SK-N-SH (cell line): ENCODE measurements at regions not wholly inside any gene's neighbourhood (a gene's known extent, or its start where the extent isn't known, plus 50 kb on each side); places are given as distances from the start of the nearest gene placed in this dataset.

Experiments used
- CTCF ChIA-PET: fragments of 300-600, 350-600 bp; formaldehyde crosslinking; extraction: SDS; loops from one replicate; lab custom pipeline; 2021; lab: Yijun Ruan, JAX
- POLR2A ChIA-PET: fragments of 350-600 bp; sonication (Branson Sonifier 250); formaldehyde crosslinking; extraction: SDS; loops from one replicate; lab custom pipeline; 2020; ENCODE audit warnings: antibody characterized with exemption, inconsistent platforms; lab: Yijun Ruan, JAX
- DNase-seq: peaks from one replicate; pipeline ENCODE4 v3.0.0; 2012
- H2AFZ ChIP-seq: fragments of 200-600 bp; sonication (generic); 2 replicates; pipeline ENCODE4 v1.8.1; 2016; ENCODE audit warnings: antibody characterized with exemption, mild to moderate bottlenecking, low read depth
- H3F3A ChIP-seq: fragments of 200-600 bp; sonication (generic); replicated peaks from 2 replicates; pipeline ENCODE3; 2016; ENCODE audit warnings: antibody characterized with exemption, mild to moderate bottlenecking; ENCODE audit not compliant: insufficient read depth
- H3K27ac ChIP-seq, 2 experiments: fragments of 200-500 bp in 1 of 2; fragments of 200-600 bp in 1 of 2; sonication (Bioruptor generic) in 1 of 2; sonication (generic), shearing (Covaris generic) in 1 of 2; 2 replicates each; pipeline versions ENCODE4 v1.5.1 to v1.6.1; 2014 to 2016; ENCODE audit warnings: low read depth in 2 of 2, inconsistent platforms in 1 of 2, low read length in 1 of 2, mild to moderate bottlenecking in 1 of 2, mixed read lengths in 1 of 2
- H3K27me3 ChIP-seq: fragments of 200-600 bp; sonication (generic), shearing (Covaris generic); 2 replicates; pipeline ENCODE4 v1.6.1; 2016; ENCODE audit warnings: mixed run types; ENCODE audit not compliant: insufficient read depth
- H3K36me3 ChIP-seq, 2 experiments: fragments of 200-500 bp in 1 of 2; fragments of 200-600 bp in 1 of 2; sonication (Bioruptor generic) in 1 of 2; sonication (generic) in 1 of 2; replicated peaks in 1 of 2; 2 replicates each; pipeline versions ENCODE3 to v1.5.1; 2014 to 2016; ENCODE audit warnings: low read length in 1 of 2, mild to moderate bottlenecking in 1 of 2; ENCODE audit not compliant: insufficient read depth in 2 of 2, control insufficient read depth in 1 of 2
- H3K4me1 ChIP-seq, 2 experiments: fragments of 200-500 bp in 1 of 2; fragments of 200-600 bp in 1 of 2; sonication (Bioruptor generic) in 1 of 2; sonication (generic), shearing (Covaris generic) in 1 of 2; 2 replicates each; pipeline versions ENCODE4 v1.5.1 to v1.6.1; 2014 to 2016; ENCODE audit warnings: low read depth in 1 of 2, low read length in 1 of 2, mixed run types in 1 of 2; ENCODE audit not compliant: insufficient read depth in 2 of 2, control insufficient read depth in 1 of 2
- H3K4me2 ChIP-seq: fragments of 200-600 bp; sonication (generic), shearing (Covaris generic); 2 replicates; pipeline ENCODE4 v1.6.1; 2017; ENCODE audit warnings: mixed run types
- H3K4me3 ChIP-seq, 2 experiments: fragments of 200-500 bp in 1 of 2; fragments of 200-600 bp in 1 of 2; sonication (Bioruptor generic) in 1 of 2; sonication (generic), shearing (Covaris generic) in 1 of 2; 2 replicates each; pipeline versions ENCODE4 v1.5.1 to v1.8.1; 2014 to 2016; ENCODE audit warnings: low read depth in 2 of 2, inconsistent platforms in 1 of 2, low read length in 1 of 2, mild to moderate bottlenecking in 1 of 2, mixed read lengths in 1 of 2, moderate library complexity in 1 of 2
- H3K79me2 ChIP-seq: fragments of 200-600 bp; sonication (generic); 2 replicates; pipeline ENCODE4 v1.8.1; 2017; ENCODE audit warnings: mild to moderate bottlenecking; ENCODE audit not compliant: insufficient read depth
- H3K9ac ChIP-seq: fragments of 200-600 bp; sonication (generic); 2 replicates; pipeline ENCODE4 v1.6.1; 2017; ENCODE audit warnings: mixed run types
- H3K9me2 ChIP-seq: fragments of 200-600 bp; sonication (generic); 2 replicates; pipeline ENCODE4 v1.6.1; 2017; ENCODE audit warnings: mixed run types
- H3K9me3 ChIP-seq: fragments of 200-600 bp; sonication (generic); 2 replicates; pipeline ENCODE4 v1.6.1; 2017; ENCODE audit warnings: mixed run types, mild to moderate bottlenecking, moderate library complexity
- H4K20me1 ChIP-seq: fragments of 200-600 bp; sonication (generic); 2 replicates; pipeline ENCODE4 v1.6.1; 2017; ENCODE audit warnings: mild to moderate bottlenecking, mixed run types; ENCODE audit not compliant: insufficient read depth
- CHD2 ChIP-seq: fragments of 150-350 bp; IDR thresholded peaks from 2 replicates; pipeline ENCODE4 v1.6.1; 2018; ENCODE audit warnings: low read length; ENCODE audit not compliant: partially characterized antibody
- ELF1 ChIP-seq: IDR thresholded peaks from 2 replicates; pipeline ENCODE4 v1.4.0; 2012
- EP300 ChIP-seq, 2 experiments: IDR thresholded peaks; 2 replicates each; pipeline versions ENCODE4 v1.4.0 to v1.6.1; 2012; ENCODE audit warnings: borderline replicate concordance in 1 of 2, low read depth in 1 of 2, low read length in 1 of 2
- FOSL2 ChIP-seq: IDR thresholded peaks from 2 replicates; pipeline ENCODE4 v1.4.0; 2012; ENCODE audit warnings: low read depth, mild to moderate bottlenecking, moderate library complexity, borderline replicate concordance
- FOXM1 ChIP-seq: IDR thresholded peaks from 2 replicates; pipeline ENCODE4 v1.4.0; 2012; ENCODE audit warnings: low read depth, mild to moderate bottlenecking
- MXI1 ChIP-seq: IDR thresholded peaks from 2 replicates; pipeline ENCODE4 v1.6.1; 2012; ENCODE audit warnings: mild to moderate bottlenecking, low read depth, low read length, improper control_type of control experiment
- PBX3 ChIP-seq: IDR thresholded peaks from 2 replicates; pipeline ENCODE4; 2012
- POLR2AphosphoS5 ChIP-seq: IDR thresholded peaks from 2 replicates; pipeline ENCODE4 v1.6.1; 2012; ENCODE audit warnings: low read depth, low read length
- RFX5 ChIP-seq: IDR thresholded peaks from 2 replicates; pipeline ENCODE4 v1.6.1; 2012; ENCODE audit warnings: mild to moderate bottlenecking, improper control_type of control experiment, low read length
- WGBS: methylation state at CpG from one replicate; pipeline ENCODE4 v1.1.6; 2017; ENCODE audit warnings: low lambda C conversion rate; 5-methylcytosine and 5-hydroxymethylcytosine counted together
- TF ChIP-seq, protein P1 (sequence below): IDR thresholded peaks from 2 replicates; pipeline ENCODE4 v1.4.0; 2012; ENCODE audit warnings: low read depth
- TF ChIP-seq, protein P2 (sequence below): fragments of 200-600 bp; sonication (generic); IDR thresholded peaks from 2 replicates; pipeline ENCODE4 v1.6.1; 2017; ENCODE audit warnings: antibody characterized with exemption, mild to moderate bottlenecking, moderate library complexity
- TF ChIP-seq, protein P3 (sequence below): IDR thresholded peaks from 2 replicates; pipeline ENCODE4 v1.4.0; 2012; ENCODE audit warnings: low read depth, borderline replicate concordance
- TF ChIP-seq, protein P4 (sequence below): fragments of 150-350 bp; IDR thresholded peaks from 2 replicates; pipeline ENCODE4 v1.6.1; 2017; ENCODE audit warnings: antibody characterized with exemption, low read length, low read depth, borderline replicate concordance

GRCh38 chr4:32400870-32401269 is 1680.7 kb downstream of the PCDH7 start (continued):
- TF ChIP-seq, protein P1, sequence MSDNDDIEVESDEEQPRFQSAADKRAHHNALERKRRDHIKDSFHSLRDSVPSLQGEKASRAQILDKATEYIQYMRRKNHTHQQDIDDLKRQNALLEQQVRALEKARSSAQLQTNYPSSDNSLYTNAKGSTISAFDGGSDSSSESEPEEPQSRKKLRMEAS = no peak
- TF ChIP-seq, all 33 proteins: peak for 0

DNA sequence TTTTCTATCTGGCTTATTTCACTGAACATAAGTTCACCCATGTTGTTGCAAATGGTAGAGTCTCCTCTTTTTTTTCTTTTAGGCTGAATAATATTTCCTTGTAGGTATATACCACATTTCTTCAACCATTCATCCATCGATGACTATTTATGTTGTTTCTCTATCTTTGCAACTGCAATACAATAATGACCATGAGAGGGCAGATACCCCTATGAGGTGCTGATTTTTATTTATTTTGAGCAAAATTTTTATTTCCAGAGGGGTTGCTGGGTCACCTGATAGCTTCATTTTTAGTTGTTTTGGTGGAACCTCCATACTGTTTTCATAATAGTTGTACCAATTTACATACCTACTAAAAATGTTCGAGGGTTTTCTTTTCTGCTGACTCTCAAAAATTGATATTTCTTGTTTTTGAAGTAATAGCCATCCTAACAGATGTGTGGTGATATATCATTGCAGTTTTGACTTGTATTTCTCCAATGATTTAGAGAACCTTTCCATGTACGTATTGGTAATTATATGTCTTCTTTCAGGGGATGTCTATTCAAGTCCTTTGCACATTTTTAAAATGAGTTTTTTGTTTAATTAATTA is 1697.0 kb downstream of the PCDH7 start:
- WGBS = 21% methylated on average over 3 of the region's 3 CpGs
- H4K20me1 ChIP-seq = no peaks in the 10 kb centered on the region
- TF ChIP-seq, protein P2, sequence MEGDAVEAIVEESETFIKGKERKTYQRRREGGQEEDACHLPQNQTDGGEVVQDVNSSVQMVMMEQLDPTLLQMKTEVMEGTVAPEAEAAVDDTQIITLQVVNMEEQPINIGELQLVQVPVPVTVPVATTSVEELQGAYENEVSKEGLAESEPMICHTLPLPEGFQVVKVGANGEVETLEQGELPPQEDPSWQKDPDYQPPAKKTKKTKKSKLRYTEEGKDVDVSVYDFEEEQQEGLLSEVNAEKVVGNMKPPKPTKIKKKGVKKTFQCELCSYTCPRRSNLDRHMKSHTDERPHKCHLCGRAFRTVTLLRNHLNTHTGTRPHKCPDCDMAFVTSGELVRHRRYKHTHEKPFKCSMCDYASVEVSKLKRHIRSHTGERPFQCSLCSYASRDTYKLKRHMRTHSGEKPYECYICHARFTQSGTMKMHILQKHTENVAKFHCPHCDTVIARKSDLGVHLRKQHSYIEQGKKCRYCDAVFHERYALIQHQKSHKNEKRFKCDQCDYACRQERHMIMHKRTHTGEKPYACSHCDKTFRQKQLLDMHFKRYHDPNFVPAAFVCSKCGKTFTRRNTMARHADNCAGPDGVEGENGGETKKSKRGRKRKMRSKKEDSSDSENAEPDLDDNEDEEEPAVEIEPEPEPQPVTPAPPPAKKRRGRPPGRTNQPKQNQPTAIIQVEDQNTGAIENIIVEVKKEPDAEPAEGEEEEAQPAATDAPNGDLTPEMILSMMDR = peak; percentile 38
- TF ChIP-seq POLR2AphosphoS5 = no peak
- TF ChIP-seq, all 33 proteins: peak for 1
- no peaks in the 10 kb centered on the region for H3K4me1 ChIP-seq
- no peaks in the 10 kb centered on the region for H3K79me2 ChIP-seq
- ChIA-PET CTCF (no interaction called here), POLR2A (no interaction called here)
- H3K9me2 ChIP-seq = peaks cover 4% of the 10 kb centered on the region; the same call in 1 of the 2 replicates
- H3F3A ChIP-seq = no peaks in the 10 kb centered on the region
- H3K27ac ChIP-seq = no peak overlapping the region
- H3K36me3 ChIP-seq = no peaks in the 10 kb centered on the region
- H3K4me3 ChIP-seq = no peak overlapping the region
- no peak overlapping the region for H3K9ac ChIP-seq
- DNase-seq = no peak
- H3K9me3 ChIP-seq = no peaks in the 10 kb centered on the region
- no peak overlapping the region for H2AFZ ChIP-seq
- H3K4me2 ChIP-seq = no peak overlapping the region
- H3K27me3 ChIP-seq = no peaks in the 10 kb centered on the region

- TF ChIP-seq FOXM1 (no peak), CHD2 (no peak), MXI1 (no peak), FOSL2 (no peak), ELF1 (no peak), EP300 (IDR thresholded peaks at IDR 0.05; ENCODE audit: borderline replicate concordance in 1 of 2, low read depth in 1 of 2, low read length in 1 of 2) (no peak), POLR2AphosphoS5 (no peak), RFX5 (no peak), PBX3 (no peak)
- TF ChIP-seq, protein P1 = no peak
- TF ChIP-seq, protein P3, sequence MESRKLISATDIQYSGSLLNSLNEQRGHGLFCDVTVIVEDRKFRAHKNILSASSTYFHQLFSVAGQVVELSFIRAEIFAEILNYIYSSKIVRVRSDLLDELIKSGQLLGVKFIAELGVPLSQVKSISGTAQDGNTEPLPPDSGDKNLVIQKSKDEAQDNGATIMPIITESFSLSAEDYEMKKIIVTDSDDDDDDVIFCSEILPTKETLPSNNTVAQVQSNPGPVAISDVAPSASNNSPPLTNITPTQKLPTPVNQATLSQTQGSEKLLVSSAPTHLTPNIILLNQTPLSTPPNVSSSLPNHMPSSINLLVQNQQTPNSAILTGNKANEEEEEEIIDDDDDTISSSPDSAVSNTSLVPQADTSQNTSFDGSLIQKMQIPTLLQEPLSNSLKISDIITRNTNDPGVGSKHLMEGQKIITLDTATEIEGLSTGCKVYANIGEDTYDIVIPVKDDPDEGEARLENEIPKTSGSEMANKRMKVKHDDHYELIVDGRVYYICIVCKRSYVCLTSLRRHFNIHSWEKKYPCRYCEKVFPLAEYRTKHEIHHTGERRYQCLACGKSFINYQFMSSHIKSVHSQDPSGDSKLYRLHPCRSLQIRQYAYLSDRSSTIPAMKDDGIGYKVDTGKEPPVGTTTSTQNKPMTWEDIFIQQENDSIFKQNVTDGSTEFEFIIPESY = no peak
- TF ChIP-seq, protein P4, sequence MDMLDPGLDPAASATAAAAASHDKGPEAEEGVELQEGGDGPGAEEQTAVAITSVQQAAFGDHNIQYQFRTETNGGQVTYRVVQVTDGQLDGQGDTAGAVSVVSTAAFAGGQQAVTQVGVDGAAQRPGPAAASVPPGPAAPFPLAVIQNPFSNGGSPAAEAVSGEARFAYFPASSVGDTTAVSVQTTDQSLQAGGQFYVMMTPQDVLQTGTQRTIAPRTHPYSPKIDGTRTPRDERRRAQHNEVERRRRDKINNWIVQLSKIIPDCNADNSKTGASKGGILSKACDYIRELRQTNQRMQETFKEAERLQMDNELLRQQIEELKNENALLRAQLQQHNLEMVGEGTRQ = no peak
- WGBS = 67% methylated on average over 1 of the region's 3 CpGs
- H3K4me2 ChIP-seq = no peak overlapping the region
- no peaks in the 10 kb centered on the region for H3K9me3 ChIP-seq
- ChIA-PET POLR2A (no interaction called here), CTCF (no interaction called here)
- H4K20me1 ChIP-seq = no peaks in the 10 kb centered on the region
- no peaks in the 10 kb centered on the region for H3K79me2 ChIP-seq
- no peaks in the 10 kb centered on the region for H3F3A ChIP-seq
- no peak overlapping the region for H3K9ac ChIP-seq
- H3K27me3 ChIP-seq = no peaks in the 10 kb centered on the region
- H3K27ac ChIP-seq = no peak overlapping the region
- no peak for DNase-seq
- no peaks in the 10 kb centered on the region for H3K4me1 ChIP-seq
- no peak overlapping the region for H3K4me3 ChIP-seq
- H2AFZ ChIP-seq = no peak overlapping the region
- H3K36me3 ChIP-seq = no peaks in the 10 kb centered on the region
- no peaks in the 10 kb centered on the region for H3K9me2 ChIP-seq
These were observed 1703.1 kb downstream of the PCDH7 start for GRCh38 chr4:32423267-32423666.
